Cardiac fibroblast (primary cell): ENCODE measurements at regions not wholly inside any gene's neighbourhood (a gene's known extent, or its start where the extent isn't known, plus 50 kb on each side); places are given as distances from the start of the nearest gene placed in this dataset.

Experiments used
- DNase-seq, 2 donors: peaks; one replicate each; pipeline versions ENCODE4 v3.0.0 to v3.0.0-alpha.2; 2010; ENCODE audit warnings: low read depth in 2 of 2
- H3K4me3 ChIP-seq, 2 donors: replicated peaks in 1 of 2; 1 replicate in 1 of 2; 2 replicates in 1 of 2; pipeline ENCODE4 v1.5.1; 2011; ENCODE audit warnings: low read depth in 2 of 2, low read length in 2 of 2, mild to moderate bottlenecking in 2 of 2, moderate library complexity in 1 of 2
- CTCF ChIP-seq: IDR thresholded peaks from one replicate; pipeline ENCODE4 v1.5.1; 2011; ENCODE audit warnings: low read depth, mild to moderate bottlenecking, low read length, inconsistent platforms

- H3K4me3 ChIP-seq, result no peak overlapping the region
- no peak for TF ChIP-seq CTCF
- no peak for DNase-seq
Measured at GRCh38 chr3:159163656-159164055, 361.8 kb downstream of the MFSD1 start.

GRCh38 chr3:159165961-159166360 lies 364.1 kb downstream of the MFSD1 start:
- no peak for TF ChIP-seq CTCF
- no peak overlapping the region for H3K4me3 ChIP-seq
- peak in 1 of 2 donors; percentile 19 for DNase-seq

GRCh38 chr3:159166899-159167586 lies 365.2 kb downstream of the MFSD1 start:
- TF ChIP-seq CTCF, result no peak
- DNase-seq, result no peak
- no peak overlapping the region for H3K4me3 ChIP-seq

GRCh38 chr3:159168788-159169187 lies 366.9 kb downstream of the MFSD1 start:
- no peak overlapping the region for H3K4me3 ChIP-seq
- DNase-seq, result no peak
- TF ChIP-seq CTCF, result no peak

- peak; percentile 24 to 92 for DNase-seq
- no peak overlapping the region for H3K4me3 ChIP-seq
- TF ChIP-seq CTCF, result no peak
Measured at GRCh38 chr3:159169828-159170227, 368.0 kb downstream of the MFSD1 start.

- no peak for TF ChIP-seq CTCF
- H3K4me3 ChIP-seq, result no peak overlapping the region
- peak in 1 of 2 donors; percentile 66 for DNase-seq
Measured at GRCh38 chr3:159170436-159171003, 368.7 kb downstream of the MFSD1 start.
